Stimulated activated CD8-positive, alpha-beta memory T cell treated with anti-CD3 and anti-CD28 coated beads, Interleukin-4, amount 100 ng/mL, for 48 hours (primary cell): ENCODE measurements at regions not wholly inside any gene's neighbourhood (a gene's known extent, or its start where the extent isn't known, plus 50 kb on each side); places are given as distances from the start of the nearest gene placed in this dataset.
"Not testable (repeated sequence)": the region's sequence is repeated elsewhere in the genome, so short reads cannot be mapped to it uniquely, and the experiment has no call there.

Experiments
- DNase-seq: peaks from one replicate; pipeline ENCODE4 v3.0.0-alpha.2; 2020

GRCh38 chr20:56689318-56689717 lies 60.2 kb downstream of the TFAP2C start:
- DNase-seq: no peak

GRCh38 chr20:56689852-56690485 lies 60.9 kb downstream of the TFAP2C start:
- DNase-seq: no peak

DNA sequence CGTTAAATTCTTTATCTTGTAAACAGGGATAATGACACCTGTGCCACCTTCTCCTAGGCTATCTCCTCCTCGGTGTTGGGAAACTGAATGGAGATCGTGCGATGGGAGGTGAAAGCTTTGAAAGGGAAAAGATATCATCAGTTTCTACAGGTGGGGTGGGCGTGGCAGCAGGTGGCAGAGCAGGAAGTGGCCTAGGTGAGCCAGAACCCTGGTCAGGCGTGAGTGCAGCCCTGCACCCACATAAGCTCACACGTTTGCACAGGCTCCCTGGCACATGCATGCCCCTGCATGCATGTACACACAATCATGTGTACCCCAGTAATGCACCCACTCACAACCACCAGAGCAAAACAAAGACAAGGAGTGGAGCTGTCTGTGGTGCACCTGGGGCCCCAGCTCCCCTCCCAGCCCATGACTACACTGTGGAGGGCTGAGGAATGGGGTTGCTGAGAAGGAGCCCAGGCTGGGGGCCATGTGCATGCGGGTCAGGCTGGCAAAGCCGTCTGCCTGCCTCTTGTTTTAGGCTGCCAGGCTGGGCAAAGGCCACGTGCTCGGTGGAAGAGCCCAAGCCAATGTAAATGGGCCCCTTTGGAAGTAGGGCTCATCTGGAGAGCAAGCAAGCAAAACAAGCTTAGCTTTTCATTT lies 61.5 kb downstream of the TFAP2C start:
- DNase-seq: no peak

- DNase-seq: no peak
Observed at GRCh38 chr20:56691325-56691998, 62.4 kb downstream of the TFAP2C start.

GRCh38 chr20:56693217-56693616 lies 64.1 kb downstream of the TFAP2C start:
- no peak for DNase-seq

- no peak for DNase-seq
Observed at GRCh38 chr20:56697476-56697875, 68.4 kb downstream of the TFAP2C start.

DNA sequence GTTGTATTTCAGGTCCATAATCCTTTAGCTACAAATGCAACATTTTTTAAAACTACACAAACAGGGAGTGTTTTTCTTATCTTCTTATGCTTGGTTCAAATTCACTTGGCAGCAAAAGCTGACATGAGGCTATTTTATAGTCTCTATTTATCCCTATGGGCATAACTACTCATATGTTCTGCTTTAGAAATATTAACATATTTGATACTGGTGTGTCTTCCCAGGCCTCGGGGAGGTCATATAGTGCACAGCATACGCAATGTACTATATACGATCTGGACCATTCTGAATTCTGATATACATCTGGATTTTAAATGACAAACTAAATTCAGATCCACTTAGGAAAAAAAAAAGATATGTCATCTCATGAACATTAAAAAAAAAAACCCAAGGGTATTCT lies 69.2 kb downstream of the TFAP2C start:
- DNase-seq: no peak

DNA sequence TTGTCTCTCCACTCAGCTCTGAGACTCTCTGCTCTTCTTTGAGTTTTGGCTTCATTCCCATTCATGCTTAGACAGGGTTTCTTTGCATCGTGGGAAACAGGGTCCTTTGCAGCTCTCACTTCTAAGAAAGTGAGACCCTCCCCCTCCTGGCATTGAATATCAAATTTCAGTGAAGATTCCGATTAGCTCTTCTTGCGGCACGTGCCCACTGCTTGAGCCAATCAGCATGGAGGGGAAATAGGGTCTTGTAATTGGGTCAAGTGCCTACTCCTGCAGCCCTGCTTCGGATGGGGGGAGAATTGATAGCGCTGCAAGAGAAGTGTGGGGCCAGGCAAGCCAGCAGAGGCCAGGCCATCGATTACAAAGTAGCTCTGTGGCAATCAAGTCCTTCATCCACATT lies 69.6 kb downstream of the TFAP2C start:
- DNase-seq: no peak

- DNase-seq: no peak
Observed at GRCh38 chr20:56702931-56703840, 74.1 kb downstream of the TFAP2C start.

DNA sequence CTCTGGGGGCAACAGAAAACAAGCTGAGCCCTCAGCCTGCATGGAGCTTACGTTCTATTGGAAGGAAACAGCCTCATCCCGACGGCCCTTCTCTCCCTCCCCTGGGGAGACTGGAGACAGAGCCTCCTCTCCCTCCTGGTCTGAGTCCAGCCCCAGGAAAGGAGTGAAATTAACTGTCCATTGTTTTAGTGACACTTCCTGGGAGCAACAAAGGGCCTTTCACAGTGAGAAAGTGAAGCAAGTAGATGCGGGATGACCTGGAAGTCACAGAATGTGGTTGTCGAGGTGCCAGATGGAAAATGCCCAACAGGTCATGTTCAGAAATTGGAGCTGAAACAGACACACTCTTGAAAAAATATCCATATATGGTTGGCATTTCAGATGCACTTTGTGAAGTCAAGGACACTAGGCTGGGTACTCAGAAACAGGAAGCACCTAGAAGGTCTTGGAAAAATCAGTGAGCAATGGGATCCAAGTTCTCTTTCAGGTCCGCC lies 77.8 kb downstream of the TFAP2C start:
- DNase-seq: no peak

DNA sequence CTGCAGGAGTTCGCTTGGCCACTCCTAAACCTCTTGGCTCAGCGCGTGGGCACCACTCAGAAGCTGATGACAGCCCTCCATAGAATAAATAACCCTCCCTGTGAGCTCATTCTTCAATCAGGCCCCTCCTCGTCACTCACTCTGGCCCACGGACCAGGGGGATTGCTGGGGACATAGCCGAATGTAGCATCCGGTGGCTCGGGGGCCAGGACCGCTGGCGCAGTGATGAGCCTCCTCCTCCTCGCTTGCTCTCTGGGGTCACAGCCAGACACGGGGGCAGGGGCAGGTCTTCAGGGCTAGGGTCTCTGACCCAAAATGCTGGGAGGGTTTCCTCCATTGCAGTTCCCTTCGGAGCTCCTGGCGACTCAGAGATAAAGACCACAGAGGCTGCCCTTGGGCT lies 79.9 kb downstream of the TFAP2C start:
- no peak for DNase-seq

DNA sequence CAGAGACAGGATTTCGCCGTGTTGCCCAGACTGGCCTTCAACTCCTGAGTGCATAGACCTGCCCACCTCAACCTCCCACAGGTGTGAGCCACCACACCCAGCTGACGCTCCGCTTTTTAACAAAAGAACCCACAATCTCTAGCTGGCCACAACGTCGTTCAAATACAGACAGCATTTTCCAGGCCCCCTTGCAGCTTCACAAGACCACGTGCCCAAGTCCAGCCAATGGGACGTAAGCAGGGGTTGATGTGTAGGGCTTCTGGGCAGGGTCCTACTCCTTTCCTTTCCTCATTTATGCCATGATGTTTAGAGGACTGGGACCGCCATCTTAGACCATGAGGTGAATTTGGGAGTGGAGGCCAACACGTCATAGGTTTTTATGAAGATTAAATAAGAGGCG lies 81.0 kb downstream of the TFAP2C start:
- DNase-seq: no peak

- not testable (repeated sequence) for DNase-seq
Observed at GRCh38 chr20:56710577-56710976, 81.5 kb downstream of the TFAP2C start.

DNA sequence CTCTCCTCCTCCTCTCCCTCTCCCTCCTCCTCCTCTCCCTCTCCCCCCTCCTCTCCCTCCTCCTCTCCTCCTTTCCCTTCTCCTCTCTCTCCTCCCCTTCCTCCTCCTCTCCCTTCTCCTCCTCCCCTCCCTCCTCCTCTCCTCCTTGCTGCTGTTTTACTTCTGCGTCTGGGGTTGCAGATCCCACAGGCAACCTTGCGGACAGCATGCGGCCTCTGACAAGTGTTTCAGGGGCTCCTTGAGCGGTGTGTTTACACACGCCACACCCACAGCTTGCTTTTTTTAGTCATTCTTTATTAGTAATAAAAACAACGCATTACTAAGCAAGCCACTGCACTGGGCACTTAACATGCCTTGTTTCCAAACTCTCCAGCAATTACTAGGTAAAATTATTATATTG lies 81.9 kb downstream of the TFAP2C start:
- no peak for DNase-seq

DNA sequence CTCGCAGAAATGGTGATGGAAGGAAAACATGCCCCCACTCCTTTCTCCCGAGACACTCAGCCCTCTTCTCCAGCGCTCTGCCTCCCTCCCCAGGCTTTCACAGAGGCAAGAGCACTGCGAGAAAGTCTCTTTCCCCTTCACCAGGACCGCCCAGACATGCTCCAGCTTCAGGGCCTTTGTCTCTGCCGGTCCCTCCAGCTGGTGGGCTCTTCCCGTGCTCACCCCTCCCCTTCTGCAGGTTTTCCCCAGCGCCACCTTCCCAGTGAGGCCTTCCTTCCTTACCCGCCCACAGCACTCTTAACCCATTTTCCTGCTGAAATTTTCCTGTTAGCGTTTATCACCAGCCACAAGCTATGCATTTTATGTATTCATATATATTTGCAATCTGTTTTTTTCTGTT lies 86.2 kb downstream of the TFAP2C start:
- DNase-seq: no peak

DNA sequence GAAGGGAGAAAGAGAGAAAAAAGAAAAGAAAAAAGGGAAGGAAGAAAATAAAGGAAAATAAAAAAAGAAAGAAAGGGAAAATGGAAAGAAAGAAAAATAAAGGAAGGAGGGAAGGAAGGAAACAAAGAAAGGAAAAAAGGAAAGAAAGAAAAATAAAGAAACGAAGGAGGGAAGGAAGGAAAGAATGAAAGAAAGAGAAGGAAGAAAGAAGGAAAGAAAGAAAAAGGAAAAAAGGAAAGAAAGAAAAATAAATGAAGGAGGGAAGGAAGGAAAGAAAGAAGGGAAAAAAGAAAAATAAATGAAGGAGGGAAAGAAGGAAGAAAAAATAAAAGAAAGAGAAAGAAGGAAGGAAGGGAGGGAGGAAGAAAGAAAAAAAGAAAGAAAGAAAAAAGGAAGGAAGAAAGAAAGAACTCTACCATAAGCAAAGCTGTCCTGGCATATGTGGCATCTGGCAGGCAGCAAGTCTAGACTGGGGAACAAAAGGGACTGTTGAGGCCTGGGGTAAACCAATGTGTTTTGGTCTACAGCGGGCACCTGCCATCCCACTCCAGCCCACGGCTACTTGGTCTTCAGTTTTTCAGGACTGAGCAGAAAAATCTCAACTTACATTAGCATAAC lies 86.9 kb downstream of the TFAP2C start:
- DNase-seq: no peak

DNA sequence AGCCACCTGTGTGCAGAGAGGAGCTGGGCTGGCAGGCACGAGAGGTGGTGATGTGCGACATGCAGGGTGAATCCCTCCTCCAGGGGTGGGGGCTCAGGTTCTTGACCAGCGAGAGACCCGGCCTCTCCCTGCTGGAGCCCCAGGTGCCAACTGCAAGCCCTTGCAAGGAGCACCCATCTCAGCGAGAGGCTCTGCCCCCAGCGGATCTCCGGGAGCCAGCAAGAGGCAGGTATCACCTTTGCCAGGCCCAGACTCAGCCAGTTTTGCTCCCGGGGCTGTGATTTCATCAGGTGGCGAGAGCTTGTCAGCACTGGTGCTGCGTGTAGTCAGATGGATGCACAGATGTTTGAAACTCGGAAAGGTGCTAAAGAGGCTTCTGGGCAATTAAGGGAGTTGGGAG lies 87.7 kb downstream of the TFAP2C start:
- no peak for DNase-seq

GRCh38 chr20:56718816-56719215 lies 89.7 kb downstream of the TFAP2C start:
- no peak for DNase-seq

DNA sequence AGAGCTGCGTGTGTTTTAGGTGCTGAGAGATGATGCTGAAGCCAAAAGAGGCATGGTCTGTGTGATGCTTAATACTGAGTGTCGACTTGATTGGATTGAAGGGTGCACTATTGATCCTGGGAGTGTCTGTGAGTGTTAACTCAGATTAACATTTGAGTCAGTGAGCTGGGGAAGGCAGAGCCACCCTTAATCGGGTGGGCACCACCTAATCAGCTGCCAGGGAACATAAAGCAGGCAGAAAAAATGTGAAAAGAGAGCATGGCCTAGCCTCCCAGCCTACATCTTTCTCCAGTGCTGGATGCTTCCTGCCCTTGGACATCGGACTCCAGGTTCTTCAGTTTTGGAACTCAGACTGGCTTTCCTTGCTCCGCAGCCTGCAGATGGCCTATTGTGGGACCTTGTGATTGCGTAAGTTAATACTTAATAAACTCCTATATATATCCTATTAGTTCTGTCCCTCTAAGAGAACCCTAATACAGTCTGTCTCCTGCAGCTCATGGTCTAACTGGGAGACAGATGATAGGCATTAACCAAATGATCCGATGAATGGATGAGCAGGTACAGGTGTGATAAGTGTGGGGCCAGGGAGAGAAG lies 91.6 kb downstream of the TFAP2C start:
- DNase-seq: no peak

GRCh38 chr20:56722042-56722441 lies 92.9 kb downstream of the TFAP2C start:
- DNase-seq: no peak

- DNase-seq: no peak
Observed at GRCh38 chr20:56723331-56723730, 94.2 kb downstream of the TFAP2C start.

- no peak for DNase-seq
Observed at GRCh38 chr20:56724241-56724757, 95.2 kb downstream of the TFAP2C start.
